ENCODE measurements at regions not wholly inside any gene's neighbourhood (a gene's known extent, or its start where the extent isn't known, plus 50 kb on each side); places are given as distances from the start of the nearest gene placed in this dataset.

GRCh38 chr6:100186552-100186951 lies 192.5 kb upstream of the MCHR2 start:
- H2AFZ ChIP-seq (ENCODE audit: insufficient read depth, low read depth, low read length, poor library complexity, severe bottlenecking), result no peak overlapping the region
- CTCF ChIA-PET, result no interaction called here

GRCh38 chr6:100185615-100186014 lies 191.6 kb upstream of the MCHR2 start:
- H3K27me3 Mint-ChIP-seq, result peaks cover 4% of the 10 kb centered on the region
- no peak overlapping the region for H3K4me3 Mint-ChIP-seq
- Histone ChIP-seq H3K4me1 (ENCODE audit: control insufficient read depth in 2 of 2, insufficient read depth in 2 of 2, low read length in 2 of 2) (no peaks in the 10 kb centered on the region), H3K4me2 (replicated peaks; ENCODE audit: low read depth, low read length, poor library complexity, severe bottlenecking) (no peak overlapping the region), H3K9me3 (ENCODE audit: control extremely low read depth in 1 of 3, control insufficient read depth in 2 of 3, insufficient read depth in 1 of 3, low read length in 2 of 3) (no peaks in the 10 kb centered on the region), H3K4me3 (ENCODE audit: control extremely low read depth in 1 of 5, extremely low read depth in 1 of 5, insufficient read depth in 1 of 5, low read depth in 2 of 5, low read length in 4 of 5) (no peak overlapping the region), H3K27ac (ENCODE audit: low read length in 2 of 2) (no peak overlapping the region), H3K79me2 (ENCODE audit: control insufficient read depth, insufficient read depth, low read length) (no peaks in the 10 kb centered on the region), H3K36me3 (replicated peaks in 1 of 2; ENCODE audit: control extremely low read depth in 1 of 2, control insufficient read depth in 1 of 2, extremely low read depth in 1 of 2, insufficient read depth in 2 of 2, low read length in 1 of 2) (no peaks in the 10 kb centered on the region), H3K27me3 (replicated peaks in 1 of 4; ENCODE audit: control extremely low read depth in 1 of 4, control insufficient read depth in 3 of 4, insufficient read depth in 4 of 4, low read length in 3 of 4) (no peaks in the 10 kb centered on the region), H2AFZ (ENCODE audit: insufficient read depth, low read depth, low read length, poor library complexity, severe bottlenecking) (no peak overlapping the region), H4K20me1 (ENCODE audit: control insufficient read depth, insufficient read depth, low read length, poor library complexity, severe bottlenecking) (no peaks in the 10 kb centered on the region), H3K9ac (ENCODE audit: low read length) (no peak overlapping the region)
- ChIA-PET CTCF (no interaction called here), POLR2A (no interaction called here)
- DNase-seq, result no peak
- intact Hi-C loops (cut with micrococcal nuclease), result no loop called here
- no peak for ATAC-seq (ENCODE audit: low read depth)
- WGBS (ENCODE audit: insufficient coverage), result 50% methylated on average over 1 of the region's 3 CpGs
- no peaks in the 10 kb centered on the region for H3K9me3 Mint-ChIP-seq (ENCODE audit: insufficient read depth)
- no peak for TF ChIP-seq EZH2 (IDR thresholded peaks at IDR 0.05; ENCODE audit: borderline replicate concordance, insufficient read depth, low read depth, low read length, poor library complexity, severe bottlenecking)
- no peak for TF ChIP-seq CTCF (IDR thresholded peaks at IDR 0.05)
- no peaks in the 10 kb centered on the region for H3K4me1 Mint-ChIP-seq
- no peak overlapping the region for H3K27ac Mint-ChIP-seq

More at GRCh38 chr6:100186552-100186951, 192.5 kb upstream of the MCHR2 start:
- H3K4me1 Mint-ChIP-seq, result no peaks in the 10 kb centered on the region
- H4K20me1 ChIP-seq (ENCODE audit: control insufficient read depth, insufficient read depth, low read length, poor library complexity, severe bottlenecking), result no peaks in the 10 kb centered on the region
- no peaks in the 10 kb centered on the region for H3K9me3 ChIP-seq (ENCODE audit: control extremely low read depth in 1 of 3, control insufficient read depth in 2 of 3, insufficient read depth in 1 of 3, low read length in 2 of 3)
- no peak for TF ChIP-seq EZH2 (IDR thresholded peaks at IDR 0.05; ENCODE audit: borderline replicate concordance, insufficient read depth, low read depth, low read length, poor library complexity, severe bottlenecking)
- no peak for TF ChIP-seq CTCF (IDR thresholded peaks at IDR 0.05)
- H3K4me2 ChIP-seq (replicated peaks; ENCODE audit: low read depth, low read length, poor library complexity, severe bottlenecking), result no peak overlapping the region
- no peak overlapping the region for H3K4me3 ChIP-seq (ENCODE audit: control extremely low read depth in 1 of 5, extremely low read depth in 1 of 5, insufficient read depth in 1 of 5, low read depth in 2 of 5, low read length in 4 of 5)
- ATAC-seq (ENCODE audit: low read depth) (no peak), DNase-seq (no peak)
- no peaks in the 10 kb centered on the region for H3K27me3 ChIP-seq (replicated peaks in 1 of 4; ENCODE audit: control extremely low read depth in 1 of 4, control insufficient read depth in 3 of 4, insufficient read depth in 4 of 4, low read length in 3 of 4)
- no peak overlapping the region for H3K9ac ChIP-seq (ENCODE audit: low read length)
- H3K36me3 ChIP-seq (replicated peaks in 1 of 2; ENCODE audit: control extremely low read depth in 1 of 2, control insufficient read depth in 1 of 2, extremely low read depth in 1 of 2, insufficient read depth in 2 of 2, low read length in 1 of 2), result no peaks in the 10 kb centered on the region
- H3K4me3 Mint-ChIP-seq, result no peak overlapping the region
- H3K4me1 ChIP-seq (ENCODE audit: control insufficient read depth in 2 of 2, insufficient read depth in 2 of 2, low read length in 2 of 2), result no peaks in the 10 kb centered on the region
- 79% methylated on average over 3 of the region's 5 CpGs for WGBS (ENCODE audit: insufficient coverage)
- POLR2A ChIA-PET, result no interaction called here
- H3K9me3 Mint-ChIP-seq (ENCODE audit: insufficient read depth), result no peaks in the 10 kb centered on the region
- no peak overlapping the region for H3K27ac Mint-ChIP-seq
- peaks cover 9% of the 10 kb centered on the region for H3K27me3 Mint-ChIP-seq
- H3K27ac ChIP-seq (ENCODE audit: low read length in 2 of 2), result no peak overlapping the region
- H3K79me2 ChIP-seq (ENCODE audit: control insufficient read depth, insufficient read depth, low read length), result no peaks in the 10 kb centered on the region
- intact Hi-C loops (cut with micrococcal nuclease), result no loop called here
